Activated naive CD4-positive, alpha-beta T cell treated with anti-CD3 and anti-CD28 coated beads, Interleukin-2, amount 10 ng/mL, durations not matched to agents 7 days and 5 days (primary cell): ENCODE measurements at regions not wholly inside any gene's neighbourhood (a gene's known extent, or its start where the extent isn't known, plus 50 kb on each side); places are given as distances from the start of the nearest gene placed in this dataset.
A peak's percentile ranks its signal among the peaks of the same experiment; 100 is the strongest.
"Not testable (repeated sequence)": the region's sequence is repeated elsewhere in the genome, so short reads cannot be mapped to it uniquely, and the experiment has no call there.

Experiments
- CTCF ChIA-PET: fragments of 350-600 bp; sonication (Branson Sonifier 250); formaldehyde crosslinking; loops from one replicate; lab custom pipeline; 2021; ENCODE audit warnings: antibody characterized with exemption; lab: Charles Lee
- DNase-seq: peaks from one replicate; pipeline ENCODE4 v3.0.0-alpha.2; 2020
- H3K27ac Mint-ChIP-seq: one replicate; pipeline ENCODE4 v1.8.0; 2021; ENCODE audit warnings: mild to moderate bottlenecking, moderate library complexity, mixed read lengths
- H3K27me3 Mint-ChIP-seq: one replicate; pipeline ENCODE4 v1.8.0; 2021; ENCODE audit warnings: mild to moderate bottlenecking, mixed read lengths
- H3K36me3 Mint-ChIP-seq: one replicate; pipeline ENCODE4 v1.8.0; 2021; ENCODE audit warnings: mixed read lengths
- H3K4me1 Mint-ChIP-seq: one replicate; pipeline ENCODE4 v1.8.0; 2021; ENCODE audit warnings: mixed read lengths
- H3K4me3 Mint-ChIP-seq: one replicate; pipeline ENCODE4 v1.8.0; 2021; ENCODE audit warnings: mild to moderate bottlenecking, moderate library complexity, mixed read lengths
- H3K9me3 Mint-ChIP-seq: one replicate; pipeline ENCODE4 v1.8.0; 2021; ENCODE audit warnings: mixed read lengths

GRCh38 chr7:150020210-150020609 lies 146.4 kb downstream of the ATP6V0E2 start:
- H3K9me3 Mint-ChIP-seq, H3K27ac Mint-ChIP-seq, CTCF ChIA-PET, H3K27me3 Mint-ChIP-seq, H3K4me3 Mint-ChIP-seq, DNase-seq, H3K4me1 Mint-ChIP-seq, H3K36me3 Mint-ChIP-seq: not testable (repeated sequence)

- H3K4me1 Mint-ChIP-seq, CTCF ChIA-PET, H3K9me3 Mint-ChIP-seq, DNase-seq, H3K27ac Mint-ChIP-seq, H3K4me3 Mint-ChIP-seq, H3K36me3 Mint-ChIP-seq, H3K27me3 Mint-ChIP-seq: not testable (repeated sequence)
Observed at GRCh38 chr7:150024550-150025490, 151.1 kb downstream of the ATP6V0E2 start.

- DNase-seq, H3K4me1 Mint-ChIP-seq, H3K4me3 Mint-ChIP-seq, H3K36me3 Mint-ChIP-seq, H3K27me3 Mint-ChIP-seq, CTCF ChIA-PET, H3K27ac Mint-ChIP-seq, H3K9me3 Mint-ChIP-seq: not testable (repeated sequence)
Observed at GRCh38 chr7:150025802-150026201, 152.0 kb downstream of the ATP6V0E2 start.

DNA sequence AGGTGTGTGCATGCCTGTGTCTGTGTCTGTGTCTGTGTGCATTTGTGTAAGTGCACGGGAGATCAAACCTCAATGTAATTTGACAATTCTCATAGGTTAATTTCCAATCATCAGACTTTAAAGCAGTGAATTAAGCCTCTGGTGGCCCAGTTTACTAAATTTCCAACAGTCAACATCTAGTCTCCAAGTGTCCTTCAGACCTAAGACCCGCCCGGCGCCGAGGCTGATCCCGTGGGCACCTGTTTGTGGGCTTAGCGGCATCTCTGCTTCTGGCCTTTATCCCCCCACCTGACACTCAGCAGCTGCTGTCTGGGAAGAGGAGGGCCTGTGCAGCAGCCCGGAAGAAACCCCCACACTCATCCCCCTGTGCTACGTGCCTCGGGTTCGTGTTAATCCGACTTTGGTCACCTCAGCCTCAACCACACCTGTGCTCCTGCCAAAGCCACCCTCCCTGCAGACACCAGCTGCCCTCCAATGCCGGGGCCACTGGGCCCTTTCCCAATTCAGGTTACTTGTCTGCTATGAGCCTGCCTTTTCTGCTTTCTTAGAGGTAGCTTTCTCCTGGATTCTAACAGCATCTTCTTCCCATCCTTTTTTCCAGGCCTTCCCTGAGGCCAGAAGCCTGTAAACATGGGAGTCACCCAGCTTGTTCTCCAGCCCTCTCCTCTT lies 154.7 kb downstream of the ATP6V0E2 start:
- CTCF ChIA-PET, H3K27ac Mint-ChIP-seq, DNase-seq, H3K4me3 Mint-ChIP-seq, H3K4me1 Mint-ChIP-seq, H3K27me3 Mint-ChIP-seq, H3K36me3 Mint-ChIP-seq, H3K9me3 Mint-ChIP-seq: not testable (repeated sequence)

DNA sequence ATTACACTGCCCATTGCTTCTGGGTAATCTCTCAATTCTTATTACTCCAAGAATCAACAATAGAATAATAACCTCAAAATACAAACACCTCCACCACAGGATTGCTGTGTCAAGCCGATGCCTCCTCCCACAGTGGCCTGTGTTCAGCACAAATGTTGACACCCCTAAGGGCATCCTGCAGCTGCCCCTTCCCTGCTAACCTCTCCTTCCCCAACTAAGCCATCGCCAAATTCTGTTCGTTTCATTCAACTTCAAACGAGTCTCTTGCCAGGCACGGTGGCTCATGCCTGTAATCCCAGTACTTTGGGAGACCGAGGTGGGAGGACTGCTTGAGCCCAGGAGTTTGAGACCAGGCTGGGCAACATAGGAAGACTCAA lies 155.2 kb downstream of the ATP6V0E2 start:
- DNase-seq, CTCF ChIA-PET, H3K4me1 Mint-ChIP-seq, H3K36me3 Mint-ChIP-seq, H3K4me3 Mint-ChIP-seq, H3K9me3 Mint-ChIP-seq, H3K27me3 Mint-ChIP-seq, H3K27ac Mint-ChIP-seq: not testable (repeated sequence)

DNA sequence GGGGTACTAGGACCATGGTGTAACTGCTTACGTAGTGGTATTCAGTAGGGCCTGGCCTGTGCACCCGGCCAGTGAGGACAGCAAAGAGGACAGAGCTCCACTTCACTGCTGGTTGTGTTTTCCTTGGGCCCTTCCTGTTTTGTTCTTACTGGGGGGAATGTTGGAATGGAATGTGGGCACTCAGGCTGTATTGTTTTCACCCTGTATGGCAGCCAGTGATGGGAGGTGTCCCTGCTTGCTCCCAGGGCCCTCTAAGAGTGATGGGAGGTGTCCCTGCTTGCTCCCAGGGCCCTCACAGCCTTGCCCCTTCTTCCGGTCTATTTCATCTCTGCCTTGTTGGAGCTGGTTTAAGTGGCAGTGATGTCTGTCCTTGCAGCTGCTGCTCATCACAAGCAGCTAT lies 158.0 kb downstream of the ATP6V0E2 start:
- CTCF ChIA-PET, H3K4me3 Mint-ChIP-seq, DNase-seq, H3K27ac Mint-ChIP-seq, H3K36me3 Mint-ChIP-seq, H3K27me3 Mint-ChIP-seq, H3K4me1 Mint-ChIP-seq, H3K9me3 Mint-ChIP-seq: not testable (repeated sequence)

DNA sequence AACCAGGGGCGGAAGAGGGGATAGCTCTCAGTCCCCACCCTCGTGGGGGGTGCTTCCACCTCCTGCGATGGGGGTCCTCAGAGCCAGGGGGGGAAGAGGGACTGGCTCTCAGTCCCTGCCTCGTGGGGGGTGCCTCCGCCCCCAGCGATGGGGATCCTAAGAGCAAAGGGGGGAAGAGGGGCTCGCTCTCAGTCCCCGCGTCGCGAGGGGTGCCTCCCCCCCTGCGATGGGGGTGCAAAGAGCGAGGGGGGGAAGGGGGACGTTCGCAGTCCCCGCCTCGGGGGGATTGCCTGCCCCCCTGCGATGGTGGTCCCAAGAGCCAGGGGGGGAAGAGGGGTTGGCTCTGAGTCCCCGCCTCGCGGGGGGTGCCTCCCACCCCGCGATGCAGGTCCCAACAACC lies 159.9 kb downstream of the ATP6V0E2 start:
- H3K27ac Mint-ChIP-seq, H3K27me3 Mint-ChIP-seq, H3K4me3 Mint-ChIP-seq, DNase-seq, H3K36me3 Mint-ChIP-seq, H3K4me1 Mint-ChIP-seq, H3K9me3 Mint-ChIP-seq, CTCF ChIA-PET: not testable (repeated sequence)

DNA sequence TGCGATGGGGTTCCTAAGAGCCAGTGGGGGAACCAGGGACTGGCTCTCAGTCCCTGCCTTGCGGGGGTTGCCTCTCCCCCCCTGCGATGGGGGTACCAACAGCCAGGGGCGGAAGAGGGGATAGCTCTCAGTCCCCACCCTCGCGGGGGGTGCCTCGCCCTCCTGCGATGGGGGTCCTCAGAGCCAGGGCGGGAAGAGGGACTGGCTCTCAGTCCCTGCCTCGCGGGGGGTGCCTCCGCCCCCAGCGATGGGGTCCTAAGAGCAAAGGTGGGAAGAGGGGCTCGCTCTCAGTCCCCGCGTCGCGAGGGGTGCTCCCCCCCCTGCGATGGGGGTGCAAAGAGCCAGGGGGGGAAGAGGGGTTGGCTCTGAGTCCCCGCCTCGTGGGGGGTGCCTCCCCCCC lies 162.0 kb downstream of the ATP6V0E2 start:
- H3K9me3 Mint-ChIP-seq, H3K36me3 Mint-ChIP-seq, DNase-seq, H3K4me3 Mint-ChIP-seq, H3K4me1 Mint-ChIP-seq, H3K27ac Mint-ChIP-seq, H3K27me3 Mint-ChIP-seq, CTCF ChIA-PET: not testable (repeated sequence)

DNA sequence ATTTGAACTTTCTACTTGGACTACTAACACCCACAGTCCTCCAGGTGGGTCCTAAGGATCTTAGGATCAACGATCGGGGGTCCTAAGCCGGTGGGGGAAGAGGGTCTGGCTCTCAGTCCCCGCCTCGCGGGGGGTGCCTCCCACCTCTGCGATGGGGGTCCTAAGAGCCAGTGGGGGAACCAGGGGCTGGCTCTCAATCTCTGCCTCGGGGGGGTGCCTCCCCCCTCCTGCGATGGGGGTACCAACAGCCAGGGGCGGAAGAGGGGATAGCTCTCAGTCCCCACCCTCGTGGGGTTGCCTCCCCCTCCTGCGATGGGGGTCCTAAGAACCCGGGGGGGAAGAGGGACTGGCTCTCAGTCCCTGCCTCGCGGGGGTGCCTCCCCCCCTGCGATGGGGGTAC lies 165.3 kb downstream of the ATP6V0E2 start:
- DNase-seq, H3K27me3 Mint-ChIP-seq, H3K4me3 Mint-ChIP-seq, H3K4me1 Mint-ChIP-seq, H3K9me3 Mint-ChIP-seq, H3K36me3 Mint-ChIP-seq, H3K27ac Mint-ChIP-seq: not testable (repeated sequence)
- CTCF ChIA-PET = interaction anchor here (0.6 kb wide), 1 partner anchor 376 kb away, joined by 3 read pairs; no protein-coding TSS in a partner anchor

DNA sequence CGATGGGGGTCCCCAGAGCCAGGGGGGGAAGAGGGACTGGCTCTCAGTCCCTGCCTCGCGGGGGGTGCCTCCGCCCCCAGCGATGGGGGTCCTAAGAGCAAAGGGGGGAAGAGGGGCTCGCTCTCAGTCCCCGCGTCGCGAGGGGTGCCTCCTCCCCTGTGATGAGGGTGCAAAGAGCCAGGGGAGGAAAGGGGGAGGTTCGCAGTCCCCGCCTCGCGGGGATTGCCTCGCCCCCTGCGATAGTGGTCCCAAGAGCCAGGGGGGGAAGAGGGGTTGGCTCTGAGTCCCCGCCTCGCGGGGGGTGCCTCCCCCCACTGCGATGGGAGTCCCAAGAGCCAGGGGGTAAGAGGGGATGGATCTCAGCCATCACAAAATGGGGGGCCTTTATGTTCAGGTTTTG lies 168.5 kb downstream of the ATP6V0E2 start:
- H3K27ac Mint-ChIP-seq, H3K9me3 Mint-ChIP-seq, H3K4me3 Mint-ChIP-seq, CTCF ChIA-PET, H3K4me1 Mint-ChIP-seq, DNase-seq, H3K36me3 Mint-ChIP-seq: not testable (repeated sequence)
- H3K27me3 Mint-ChIP-seq = peaks cover 21% of the 10 kb centered on the region

DNA sequence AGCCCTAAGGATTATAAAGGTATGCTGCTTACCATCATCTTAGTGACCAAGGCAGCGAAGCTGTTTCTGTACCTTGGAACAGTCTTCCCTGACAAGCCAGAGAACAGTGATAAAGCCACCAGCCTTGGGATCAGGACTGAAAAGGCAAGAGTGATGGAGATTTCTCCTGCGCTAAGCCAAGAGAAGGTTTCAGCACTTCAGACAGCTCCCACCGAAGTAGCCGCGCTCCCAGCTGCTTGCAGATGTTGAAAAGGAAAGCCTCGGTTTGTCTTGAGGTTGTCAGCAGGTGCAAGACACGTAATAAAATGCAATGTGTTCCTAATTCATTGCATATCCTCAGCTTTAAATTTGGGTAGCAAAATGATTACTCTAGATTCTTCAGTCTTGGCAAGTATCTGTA lies 171.0 kb downstream of the ATP6V0E2 start:
- H3K4me1 Mint-ChIP-seq = peaks cover 15% of the 10 kb centered on the region
- H3K9me3 Mint-ChIP-seq, H3K36me3 Mint-ChIP-seq, H3K27ac Mint-ChIP-seq, H3K4me3 Mint-ChIP-seq: not testable (repeated sequence)
- peak; percentile 64 for DNase-seq
- peaks cover 45% of the 10 kb centered on the region for H3K27me3 Mint-ChIP-seq
- CTCF ChIA-PET = interaction anchor here (1.8 kb wide), 1 partner anchor 161 kb away, joined by 9 read pairs; no protein-coding TSS in a partner anchor

DNA sequence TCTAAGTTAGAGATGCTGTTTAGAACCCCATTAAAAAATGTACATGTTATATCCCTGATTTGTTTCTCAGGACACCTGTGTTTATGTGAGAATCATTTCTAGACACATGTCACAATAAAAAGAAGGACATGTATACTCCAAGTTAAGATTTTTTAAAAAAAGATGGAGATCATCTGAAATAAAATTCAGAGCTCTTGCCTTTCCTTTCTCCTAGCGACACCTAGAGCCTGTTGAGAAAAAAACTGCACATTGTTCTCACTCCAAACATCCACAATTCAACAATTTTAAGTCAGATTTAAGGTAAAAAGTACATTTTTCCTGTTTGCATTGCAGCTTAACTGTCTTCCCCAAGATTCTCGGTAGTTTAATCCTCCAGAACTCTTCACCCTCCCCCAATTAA lies 171.8 kb downstream of the ATP6V0E2 start:
- CTCF ChIA-PET = interaction anchor here (1.8 kb wide), 1 partner anchor 162 kb away, joined by 9 read pairs; no protein-coding TSS in a partner anchor
- H3K9me3 Mint-ChIP-seq, H3K36me3 Mint-ChIP-seq, DNase-seq, H3K4me3 Mint-ChIP-seq, H3K27ac Mint-ChIP-seq: not testable (repeated sequence)
- H3K4me1 Mint-ChIP-seq = peaks cover 18% of the 10 kb centered on the region
- peaks cover 50% of the 10 kb centered on the region for H3K27me3 Mint-ChIP-seq

- DNase-seq, H3K9me3 Mint-ChIP-seq, H3K27ac Mint-ChIP-seq, H3K36me3 Mint-ChIP-seq, CTCF ChIA-PET: not testable (repeated sequence)
- H3K27me3 Mint-ChIP-seq = peaks cover 50% of the 10 kb centered on the region
- H3K4me3 Mint-ChIP-seq = peak overlapping the region; percentile 55
- H3K4me1 Mint-ChIP-seq = peaks cover 18% of the 10 kb centered on the region
Observed at GRCh38 chr7:150046290-150047194, 172.8 kb downstream of the ATP6V0E2 start.

GRCh38 chr7:150047329-150047728 lies 173.6 kb downstream of the ATP6V0E2 start:
- CTCF ChIA-PET = not testable (repeated sequence)

More at GRCh38 chr7:150047329-150047728, 173.6 kb downstream of the ATP6V0E2 start:
- DNase-seq = peak; percentile 27
- H3K27ac Mint-ChIP-seq, H3K36me3 Mint-ChIP-seq, H3K9me3 Mint-ChIP-seq: not testable (repeated sequence)
- Mint-ChIP-seq H3K4me3 (peak overlapping the region; percentile 55), H3K4me1 (peaks cover 21% of the 10 kb centered on the region), H3K27me3 (peaks cover 50% of the 10 kb centered on the region)
